SK-N-MC (cell line): ENCODE measurements at regions not wholly inside any gene's neighbourhood (a gene's known extent, or its start where the extent isn't known, plus 50 kb on each side); places are given as distances from the start of the nearest gene placed in this dataset.

Experiments
- DNase-seq: peaks from one replicate; pipeline ENCODE4 v3.0.0-alpha.2; 2011; ENCODE audit warnings: low read depth, low spot score
- H3K27ac ChIP-seq: fragments of 200-600 bp; sonication (generic); 2 replicates; pipeline ENCODE4 v1.5.1; 2016; ENCODE audit warnings: mixed run types
- H3K36me3 ChIP-seq: fragments of 200-600 bp; sonication (generic); 2 replicates; pipeline ENCODE4 v1.6.1; 2017; ENCODE audit warnings: antibody characterized with exemption, low read length, mixed read lengths; ENCODE audit not compliant: insufficient read depth
- H3K4me3 ChIP-seq: fragments of 200-600 bp; sonication (generic); 2 replicates; pipeline ENCODE4 v1.5.1; 2016
- H3K9ac ChIP-seq: fragments of 200-600 bp; sonication (generic); 2 replicates; pipeline ENCODE4 v1.8.0; 2017; ENCODE audit warnings: mixed run types, mixed read lengths; ENCODE audit not compliant: insufficient read length
- H3K9me3 ChIP-seq: fragments of 200-600 bp; sonication (generic); 2 replicates; pipeline ENCODE4 v1.6.1; 2017; ENCODE audit warnings: low read depth, mild to moderate bottlenecking, antibody characterized with exemption, low read length, moderate library complexity, mixed read lengths
- EZH2 ChIP-seq: fragments of 200-600 bp; sonication (generic); IDR thresholded peaks from one replicate; pipeline ENCODE4 v1.6.1; 2017; ENCODE audit warnings: antibody characterized with exemption
- FOXP2 ChIP-seq: optimal IDR thresholded peaks from 2 replicates; pipeline ENCODE3; 2011; ENCODE audit warnings: mild to moderate bottlenecking, moderate library complexity; ENCODE audit not compliant: insufficient read depth; ENCODE audit errors: extremely low read length, control extremely low read depth
- POLR2AphosphoS5 ChIP-seq: IDR thresholded peaks from 2 replicates; pipeline ENCODE4 v1.6.1; 2012; ENCODE audit warnings: mild to moderate bottlenecking, low read depth, low read length, borderline replicate concordance

DNA sequence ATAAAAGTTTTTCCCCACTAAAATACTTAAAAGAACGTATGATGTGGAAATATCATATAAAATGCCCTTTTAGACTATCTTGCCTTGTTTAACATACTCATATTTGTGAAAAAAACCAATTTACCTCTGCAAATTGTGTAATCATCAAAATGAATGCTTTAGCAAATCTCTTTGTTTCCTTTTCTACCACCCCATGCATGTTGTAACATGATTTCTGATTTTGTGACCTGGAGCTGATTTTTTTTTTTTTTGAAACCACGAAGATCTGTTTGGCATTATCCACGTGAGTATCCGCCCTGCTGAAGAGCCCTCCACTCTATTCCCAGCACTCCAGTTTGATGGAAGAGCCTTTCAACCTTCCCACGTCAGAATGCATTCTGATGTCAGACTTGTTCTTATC lies 245.8 kb upstream of the NBEA start:
- Histone ChIP-seq H3K36me3 (no peaks in the 10 kb centered on the region), H3K4me3 (no peak overlapping the region), H3K9me3 (no peaks in the 10 kb centered on the region), H3K9ac (no peak overlapping the region), H3K27ac (no peak overlapping the region)
- no peak for DNase-seq
- TF ChIP-seq POLR2AphosphoS5 (no peak), FOXP2 (no peak), EZH2 (no peak)

DNA sequence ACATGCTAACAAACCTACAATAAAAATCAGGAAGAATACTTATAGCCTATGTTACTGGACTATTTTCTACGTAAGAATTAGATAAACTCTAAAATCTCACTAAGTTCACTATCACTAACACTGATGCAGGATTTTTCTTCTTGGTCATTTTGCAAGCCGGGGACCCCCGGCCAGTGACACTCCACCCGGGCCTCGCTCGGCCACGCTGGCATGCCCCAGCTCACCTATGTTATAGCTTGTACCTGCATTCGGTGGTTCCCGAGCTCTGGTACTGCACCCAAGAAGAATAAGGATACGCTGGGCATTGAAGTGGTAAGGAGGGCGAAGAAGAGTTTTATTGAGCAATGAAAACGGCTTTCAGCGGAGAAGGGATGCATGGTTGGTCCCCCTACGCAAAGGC lies 245.3 kb upstream of the NBEA start:
- H3K9me3 ChIP-seq, result no peaks in the 10 kb centered on the region

DNA sequence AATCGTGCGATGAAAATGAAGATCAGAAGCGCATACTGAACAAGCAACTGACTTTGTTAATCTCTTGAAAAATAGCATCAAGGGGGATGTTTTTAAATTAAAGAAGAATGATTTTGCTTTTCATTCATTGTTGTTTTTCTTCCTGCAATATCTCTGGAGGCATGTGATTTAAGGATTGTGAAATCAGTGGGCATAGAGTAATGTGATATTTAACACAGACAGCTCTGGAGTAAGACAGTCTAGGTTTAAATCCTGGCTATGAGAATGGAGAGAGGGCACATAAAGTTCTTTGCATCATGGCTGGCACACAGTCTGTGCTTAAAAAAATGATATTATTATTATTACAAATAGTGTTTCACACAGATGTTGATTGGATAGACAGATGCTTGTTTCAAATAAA lies 243.1 kb upstream of the NBEA start:
- no peak for TF ChIP-seq POLR2AphosphoS5
- no peak for TF ChIP-seq EZH2
- no peak for TF ChIP-seq FOXP2
- no peak for DNase-seq
- Histone ChIP-seq H3K4me3 (no peak overlapping the region), H3K27ac (no peak overlapping the region), H3K9me3 (no peaks in the 10 kb centered on the region), H3K9ac (no peak overlapping the region), H3K36me3 (no peaks in the 10 kb centered on the region)

More for the DNA sequence above, 245.3 kb upstream of the NBEA start:
- no peak for DNase-seq
- TF ChIP-seq EZH2, result no peak
- no peak for TF ChIP-seq FOXP2
- no peak for TF ChIP-seq POLR2AphosphoS5
- H3K36me3 ChIP-seq, result no peaks in the 10 kb centered on the region
- H3K4me3 ChIP-seq, result no peak overlapping the region
- H3K9ac ChIP-seq, result no peak overlapping the region
- no peak overlapping the region for H3K27ac ChIP-seq

DNA sequence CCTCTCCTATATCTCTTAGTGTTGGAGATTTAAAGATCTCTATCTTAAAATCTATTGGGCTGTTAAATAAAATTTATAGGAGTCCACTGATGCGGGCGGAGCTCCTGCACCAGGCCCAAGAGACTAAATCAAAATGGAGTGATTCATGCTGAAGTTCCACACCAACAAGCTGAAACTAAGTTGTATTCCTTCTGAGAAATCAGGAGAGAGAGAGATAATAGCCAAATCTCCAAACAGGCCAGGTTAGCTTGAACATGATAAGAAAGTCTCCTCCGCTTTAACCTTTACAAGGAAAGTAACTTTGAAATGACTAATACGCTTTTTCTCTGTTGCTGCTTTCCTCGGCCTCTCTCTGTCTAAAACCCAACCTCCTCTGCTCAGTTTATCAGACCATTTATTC lies 241.9 kb upstream of the NBEA start:
- H3K36me3 ChIP-seq, result no peaks in the 10 kb centered on the region
- H3K27ac ChIP-seq, result no peak overlapping the region
- TF ChIP-seq EZH2 (no peak), POLR2AphosphoS5 (no peak), FOXP2 (no peak)

DNA sequence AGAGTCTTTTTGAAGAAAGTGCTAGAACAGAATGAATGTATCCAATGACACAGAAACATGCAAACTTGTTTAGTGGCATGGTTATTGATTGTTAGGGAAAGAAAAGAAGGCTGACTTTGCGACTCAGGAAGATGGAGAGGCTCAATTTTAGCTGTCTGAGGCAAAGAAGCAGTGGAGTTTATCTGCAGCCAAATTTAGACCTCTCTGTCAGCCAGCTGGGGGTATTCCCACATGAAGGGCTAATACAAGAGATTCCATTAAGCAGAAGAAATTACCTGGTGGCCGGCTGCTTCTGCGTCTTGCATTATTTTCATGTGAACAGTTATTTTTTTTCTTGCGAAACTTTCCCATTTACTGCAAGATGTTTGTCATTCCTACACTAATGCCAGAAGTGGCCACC lies 240.2 kb upstream of the NBEA start:
- no peak for TF ChIP-seq EZH2
- no peak for TF ChIP-seq FOXP2
- Histone ChIP-seq H3K4me3 (no peak overlapping the region), H3K9me3 (no peaks in the 10 kb centered on the region), H3K36me3 (no peaks in the 10 kb centered on the region), H3K9ac (no peak overlapping the region), H3K27ac (no peak overlapping the region)
- DNase-seq, result no peak

More for the DNA sequence above, 241.9 kb upstream of the NBEA start:
- Histone ChIP-seq H3K9ac (no peak overlapping the region), H3K4me3 (no peak overlapping the region), H3K9me3 (no peaks in the 10 kb centered on the region)
- no peak for DNase-seq

DNA sequence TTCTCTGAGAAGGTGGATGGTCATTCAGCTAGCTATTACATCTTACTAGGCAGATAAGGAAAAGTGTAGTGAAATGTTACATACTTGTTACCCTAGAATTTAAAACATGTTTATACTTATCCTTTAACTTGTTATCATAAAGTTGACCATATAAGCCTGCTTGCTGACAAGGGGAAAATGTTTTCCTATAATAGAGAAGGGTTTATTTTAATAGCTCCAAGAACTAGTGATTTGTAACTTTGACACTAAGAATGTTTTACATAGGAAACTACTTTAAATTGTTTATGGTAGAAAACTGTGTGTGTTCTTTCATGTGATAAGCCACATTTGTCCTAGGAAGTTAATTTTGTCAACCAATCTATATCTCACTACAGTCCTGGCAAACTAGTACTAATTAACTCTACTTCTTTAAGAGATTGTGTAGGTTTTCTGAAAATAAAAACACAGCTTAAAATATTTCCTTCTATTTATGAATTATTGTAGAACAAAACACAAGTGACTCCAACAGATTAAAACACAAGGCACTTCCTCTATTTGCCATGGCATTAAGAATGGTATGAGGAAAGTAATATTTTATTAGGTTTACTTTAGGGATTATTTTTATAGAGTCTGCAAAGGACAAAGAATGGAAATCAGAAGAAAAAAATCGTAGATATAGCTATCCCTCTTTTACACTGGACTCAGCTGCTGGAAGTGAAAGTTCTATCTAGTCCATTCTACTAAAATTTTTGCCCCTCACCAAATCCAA lies 233.3 kb upstream of the NBEA start:
- no peak overlapping the region for H3K4me3 ChIP-seq
- TF ChIP-seq POLR2AphosphoS5, result no peak
- TF ChIP-seq EZH2, result no peak
- TF ChIP-seq FOXP2, result no peak
- no peak overlapping the region for H3K9ac ChIP-seq
- no peaks in the 10 kb centered on the region for H3K36me3 ChIP-seq
- no peak for DNase-seq
- no peaks in the 10 kb centered on the region for H3K9me3 ChIP-seq
- no peak overlapping the region for H3K27ac ChIP-seq

DNA sequence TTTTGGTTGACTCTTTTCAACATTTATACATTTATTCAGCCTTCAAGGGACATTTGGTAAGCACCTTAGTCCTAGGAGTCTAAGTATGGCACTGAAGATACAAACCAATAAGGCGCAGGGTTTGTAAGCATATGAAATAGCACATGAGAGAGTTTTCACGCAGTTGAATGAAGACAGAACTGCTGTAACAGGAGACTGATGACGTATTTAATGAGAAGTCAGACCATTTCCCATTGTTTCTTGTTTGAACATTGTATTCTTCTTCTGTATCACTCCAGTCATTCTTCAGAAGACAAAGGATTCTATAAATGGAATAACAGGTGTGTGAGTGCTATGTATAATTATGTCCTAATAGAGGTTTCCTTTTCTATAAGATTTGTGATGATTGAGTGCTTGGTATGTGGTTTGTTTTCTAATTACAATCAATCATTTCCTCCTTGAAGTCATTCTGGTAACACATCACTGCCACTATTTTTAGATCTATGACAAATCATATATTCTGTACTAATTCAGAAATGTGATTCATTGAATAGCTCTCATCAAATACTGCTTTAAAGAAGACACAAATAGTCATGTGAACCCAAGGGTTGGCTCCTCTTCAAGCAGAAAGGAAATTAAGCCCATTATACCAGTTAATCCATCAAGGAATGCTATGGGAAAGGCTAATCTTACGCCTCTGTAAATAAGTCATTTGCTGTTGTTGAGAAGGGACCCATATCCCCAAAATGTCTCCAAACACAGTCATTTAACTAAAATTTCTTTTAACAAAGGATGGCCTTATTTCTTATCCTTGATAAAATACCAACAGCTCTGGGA lies 222.8 kb upstream of the NBEA start:
- Histone ChIP-seq H3K9me3 (no peaks in the 10 kb centered on the region), H3K27ac (no peak overlapping the region), H3K9ac (no peak overlapping the region), H3K36me3 (no peaks in the 10 kb centered on the region), H3K4me3 (no peak overlapping the region)
- TF ChIP-seq FOXP2 (no peak), POLR2AphosphoS5 (no peak), EZH2 (no peak)
- DNase-seq, result no peak

GRCh38 chr13:34720618-34721017 lies 221.5 kb upstream of the NBEA start:
- no peak for TF ChIP-seq FOXP2
- no peak for TF ChIP-seq POLR2AphosphoS5
- no peak for TF ChIP-seq EZH2
- Histone ChIP-seq H3K27ac (no peak overlapping the region), H3K9me3 (no peaks in the 10 kb centered on the region), H3K4me3 (no peak overlapping the region), H3K9ac (no peak overlapping the region), H3K36me3 (no peaks in the 10 kb centered on the region)
- DNase-seq, result no peak
